ENCODE measurements at regions not wholly inside any gene's neighbourhood (a gene's known extent, or its start where the extent isn't known, plus 50 kb on each side); places are given as distances from the start of the nearest gene placed in this dataset.

GRCh38 chr9:79962836-79963235 is 391.1 kb downstream of the TLE4 start:
- no peak for DNase-seq

DNA sequence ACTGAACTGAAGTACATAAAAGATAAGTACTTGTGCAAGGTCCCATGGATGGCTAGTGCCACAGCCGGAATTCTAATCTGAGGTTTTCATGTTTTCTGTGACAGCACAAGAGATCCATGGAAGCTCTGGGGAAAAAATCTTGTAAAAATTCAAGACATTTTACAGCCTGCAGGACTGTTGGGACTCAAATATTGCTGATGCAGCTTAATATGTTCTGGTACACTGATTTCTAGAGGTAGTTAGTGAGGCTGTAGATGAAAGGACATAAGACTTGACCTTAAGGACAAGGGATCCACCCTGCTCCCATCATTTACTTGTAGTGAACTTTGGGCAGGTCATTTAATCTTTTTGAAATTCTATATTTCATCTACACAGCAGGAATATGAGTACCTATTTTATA is 390.4 kb downstream of the TLE4 start:
- no peak for DNase-seq

DNA sequence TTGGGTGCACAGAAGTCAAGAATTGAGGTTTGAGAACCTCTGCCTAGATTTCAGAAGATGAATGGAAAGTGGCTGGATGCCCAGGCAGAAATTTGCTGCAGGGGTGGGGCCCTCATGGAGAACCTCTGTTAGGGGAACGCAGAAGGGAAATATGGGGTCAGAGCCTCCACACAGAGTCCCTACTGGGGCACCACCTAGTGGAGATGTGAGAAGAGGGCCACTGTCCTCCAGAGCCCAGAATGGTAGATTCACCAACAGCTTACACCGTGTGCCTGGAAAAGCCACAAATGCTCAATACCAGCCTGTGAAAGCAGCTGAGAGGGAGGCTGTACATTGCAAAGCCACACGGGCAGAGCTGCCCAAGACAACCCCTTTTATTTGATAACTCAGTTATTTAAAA is 383.5 kb downstream of the TLE4 start:
- peak; percentile 38 for DNase-seq

GRCh38 chr9:79953908-79954307 is 382.1 kb downstream of the TLE4 start:
- DNase-seq, result no peak

DNA sequence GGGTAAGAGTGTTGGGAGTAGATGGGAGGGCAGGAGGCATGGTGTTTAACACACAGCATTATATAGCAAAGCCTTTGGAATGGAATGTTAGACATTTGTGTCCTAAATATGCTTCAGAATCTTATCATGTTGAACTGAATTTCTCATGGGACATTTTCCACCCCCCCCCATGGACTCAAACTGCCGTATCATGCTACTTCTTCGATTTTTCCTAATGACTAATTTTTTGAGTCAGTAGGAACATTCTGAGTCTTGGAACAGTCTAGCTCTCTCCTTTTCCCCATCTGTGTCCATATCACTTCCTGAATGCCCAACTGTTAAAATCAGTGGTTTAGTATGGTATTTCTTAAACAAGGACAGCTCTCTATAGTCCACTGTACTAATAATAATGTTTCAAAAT is 380.6 kb downstream of the TLE4 start:
- no peak for DNase-seq

- no peak for DNase-seq
These were observed 374.9 kb downstream of the TLE4 start for GRCh38 chr9:79946712-79947111.

GRCh38 chr9:79945495-79945894 is 373.7 kb downstream of the TLE4 start:
- no peak for DNase-seq

- no peak for DNase-seq
These were observed 373.3 kb downstream of the TLE4 start for GRCh38 chr9:79945016-79945415.

DNA sequence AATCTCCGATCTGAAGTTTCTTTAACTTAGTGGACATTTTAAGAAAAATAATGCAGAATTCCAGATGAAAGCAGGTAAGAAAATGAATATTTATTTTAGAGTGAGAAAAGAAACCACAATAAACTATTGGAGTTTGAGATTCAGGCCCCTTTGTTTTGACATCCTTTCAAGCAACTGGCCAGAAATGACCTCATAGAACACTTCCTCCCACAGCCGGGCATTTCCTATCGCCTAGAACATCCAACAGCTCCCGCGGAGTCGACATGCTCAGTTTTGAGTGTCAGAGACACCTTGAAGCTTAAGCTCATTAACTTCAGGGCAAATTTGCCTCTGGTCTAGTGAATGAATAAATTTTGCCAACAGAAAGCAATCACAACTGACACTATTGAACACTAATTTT is 369.2 kb downstream of the TLE4 start:
- DNase-seq, result no peak

DNA sequence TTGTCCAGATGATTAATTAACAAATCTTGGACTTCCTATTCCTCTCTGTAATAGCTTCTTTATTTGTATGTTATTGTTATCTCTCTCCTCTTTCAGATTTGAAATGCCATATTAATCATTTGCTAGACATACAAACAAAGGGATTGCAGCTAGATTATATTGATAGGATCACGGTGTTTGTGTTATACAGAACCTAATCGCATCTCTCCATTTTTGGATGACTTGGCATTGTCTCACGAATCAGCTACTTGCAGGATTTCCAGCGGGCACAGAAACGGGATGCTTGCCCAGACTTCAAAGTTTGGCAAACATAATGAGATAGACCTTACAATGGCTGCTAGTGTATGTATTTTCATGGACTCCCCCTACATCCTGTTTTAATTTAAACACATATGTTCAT is 368.1 kb downstream of the TLE4 start:
- DNase-seq, result no peak

DNA sequence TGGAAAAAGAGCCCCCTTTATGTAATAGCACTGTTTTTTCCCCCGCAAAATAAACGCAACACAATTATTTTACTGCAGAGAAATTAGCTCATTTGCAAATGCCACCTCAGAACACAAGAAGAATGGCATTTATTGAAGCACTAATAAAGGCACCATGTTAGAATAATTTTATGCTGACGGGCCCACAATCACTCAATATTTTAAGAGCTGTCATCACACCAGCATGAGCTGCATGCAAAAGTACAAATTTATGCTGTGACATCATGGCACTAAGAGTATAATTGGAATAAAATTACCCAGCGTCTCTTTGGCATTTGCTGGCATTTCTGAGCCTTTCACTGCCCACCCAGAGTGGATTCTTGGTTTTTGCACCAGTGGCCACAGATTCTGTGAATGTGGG is 364.6 kb downstream of the TLE4 start:
- no peak for DNase-seq

DNA sequence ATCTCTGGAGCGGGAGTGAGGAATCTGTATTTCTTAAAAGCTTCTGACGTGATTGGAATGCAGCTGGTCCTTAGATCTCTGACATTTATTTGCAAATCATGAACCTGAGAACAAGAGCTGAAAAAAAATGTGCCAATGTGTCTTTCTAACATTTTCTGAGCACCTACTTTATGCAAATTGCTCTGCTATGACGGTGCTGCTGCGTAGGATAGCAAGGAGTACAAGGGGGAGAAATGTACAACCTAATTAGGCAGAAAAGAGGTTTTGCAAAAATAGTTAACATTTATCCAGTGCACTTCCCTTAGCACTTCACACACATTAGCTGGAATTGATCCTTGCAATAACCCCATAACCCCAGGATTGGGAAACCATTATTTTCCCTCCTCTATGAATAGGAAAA is 357.5 kb downstream of the TLE4 start:
- no peak for DNase-seq

- DNase-seq, result no peak
These were observed 357.0 kb downstream of the TLE4 start for GRCh38 chr9:79928661-79929223.

GRCh38 chr9:79925326-79925725 is 353.6 kb downstream of the TLE4 start:
- no peak for DNase-seq

DNA sequence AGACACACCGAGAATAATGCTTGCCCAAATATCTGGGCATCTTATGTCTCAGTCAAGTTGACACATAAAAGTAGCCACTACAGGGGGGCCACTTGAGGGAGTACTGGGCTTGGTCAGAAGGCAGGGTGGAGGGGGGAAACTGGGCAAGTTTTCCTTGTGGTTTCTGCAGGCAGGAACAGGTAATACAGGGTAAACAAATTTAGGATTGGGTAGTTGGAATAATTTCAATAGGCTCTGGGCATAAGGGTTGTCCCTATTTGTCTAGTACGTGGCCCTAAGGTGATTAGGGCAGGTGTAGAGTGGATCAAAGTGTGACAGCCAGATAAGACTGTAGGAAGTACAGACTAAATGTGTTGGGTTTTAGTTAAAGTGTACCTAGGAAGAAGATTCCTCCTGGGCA is 353.1 kb downstream of the TLE4 start:
- no peak for DNase-seq

GRCh38 chr9:79917421-79917820 is 345.7 kb downstream of the TLE4 start:
- DNase-seq, result no peak

- DNase-seq, result no peak
These were observed 342.1 kb downstream of the TLE4 start for GRCh38 chr9:79913867-79914266.

GRCh38 chr9:79912318-79913070 is 340.7 kb downstream of the TLE4 start:
- no peak for DNase-seq

DNA sequence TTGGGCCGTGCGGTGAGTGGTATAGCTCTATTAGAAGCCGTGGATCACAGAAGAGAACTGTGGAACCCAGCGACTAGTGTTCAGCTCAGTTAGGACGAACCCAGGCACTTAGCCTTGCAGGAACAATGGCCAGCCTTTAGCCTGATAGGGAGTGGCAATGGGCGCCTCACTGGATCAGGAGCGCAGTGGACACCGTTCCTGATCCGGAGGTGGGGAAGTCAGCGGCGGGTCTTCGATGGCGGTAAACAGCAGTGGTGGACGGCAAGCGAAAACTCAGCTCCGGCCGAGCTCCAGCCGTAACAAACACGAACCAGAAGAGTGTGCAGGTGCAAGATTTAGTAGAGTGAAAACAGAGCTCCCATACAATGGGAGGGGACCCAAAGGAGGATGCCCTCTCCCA is 340.0 kb downstream of the TLE4 start:
- DNase-seq, result no peak

DNA sequence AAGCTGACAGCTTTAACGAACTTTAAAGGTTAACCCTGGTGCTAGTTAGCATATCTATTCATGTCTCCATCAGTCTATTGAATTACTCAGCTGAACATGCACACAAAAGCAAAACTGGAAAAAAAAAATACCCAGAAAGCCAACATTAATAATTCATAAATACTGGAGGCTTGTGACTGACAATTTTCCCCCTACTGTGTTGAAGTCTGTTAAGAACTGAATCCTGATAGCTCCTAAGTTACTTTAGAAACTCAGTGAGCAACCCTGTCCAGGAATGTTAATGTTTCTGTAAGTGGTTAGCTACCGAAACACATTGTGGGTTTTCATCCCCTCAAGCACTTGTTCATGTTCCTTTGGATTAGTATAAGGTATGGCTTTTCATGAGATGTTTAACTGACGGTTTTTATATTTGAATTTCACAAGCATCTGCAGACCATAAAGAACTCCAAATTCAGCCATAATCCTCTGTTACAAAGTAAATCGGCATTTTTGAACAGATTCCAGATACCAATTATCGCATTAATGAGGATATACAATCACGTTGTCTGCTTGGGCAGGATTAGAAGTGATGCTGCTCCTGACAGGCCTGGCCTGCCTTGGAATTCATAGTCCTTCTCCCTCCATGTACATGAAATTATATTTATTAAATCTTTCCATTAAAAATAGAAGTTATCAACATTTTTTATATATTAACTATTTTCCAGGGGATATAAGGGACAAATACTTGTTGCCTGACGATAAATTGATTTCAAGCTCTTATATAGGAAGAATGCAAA is 331.2 kb downstream of the TLE4 start:
- no peak for DNase-seq

DNA sequence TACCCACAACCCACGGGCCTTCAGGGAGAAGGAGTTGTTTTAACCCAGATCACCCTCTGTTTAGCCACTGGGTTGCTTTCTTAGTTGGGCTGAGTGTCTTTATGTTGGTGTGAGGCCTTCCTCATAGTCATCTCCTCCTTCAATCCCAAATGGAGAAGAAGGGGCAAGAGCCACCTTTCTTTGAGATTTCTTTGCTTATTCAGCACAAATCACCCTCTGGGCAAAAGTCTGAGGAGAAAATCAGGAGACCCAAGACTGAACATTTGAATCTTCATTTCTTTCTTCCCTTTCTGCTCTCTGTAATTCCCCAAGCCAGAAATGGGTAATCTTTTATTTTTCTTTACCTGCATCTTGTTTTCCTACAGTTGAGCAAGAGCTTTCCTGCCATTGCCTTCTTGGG is 329.0 kb downstream of the TLE4 start:
- no peak for DNase-seq

GRCh38 chr9:79896390-79896980 is 324.7 kb downstream of the TLE4 start:
- no peak for DNase-seq

GRCh38 chr9:79895232-79895631 is 323.5 kb downstream of the TLE4 start:
- DNase-seq, result no peak

DNA sequence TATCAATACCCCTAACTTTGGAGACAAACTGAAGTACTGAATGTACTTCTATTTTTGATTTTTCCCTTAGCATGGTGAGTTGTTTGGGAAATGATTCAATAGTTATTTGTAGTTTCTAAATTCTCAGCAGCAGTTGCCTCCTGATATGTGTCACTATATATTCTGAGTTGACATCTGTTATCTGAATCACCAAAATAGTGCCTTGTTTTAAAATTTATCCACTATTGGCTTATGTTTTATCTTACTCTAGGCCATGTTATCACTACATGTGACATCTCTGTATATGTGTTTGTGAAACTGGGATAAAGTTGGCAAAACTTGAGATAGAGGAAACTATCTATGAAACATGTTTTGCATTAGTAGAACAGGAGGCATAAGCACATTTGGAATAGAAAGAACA is 317.6 kb downstream of the TLE4 start:
- no peak for DNase-seq
